MM.1S (cell line): ENCODE measurements at regions not wholly inside any gene's neighbourhood (a gene's known extent, or its start where the extent isn't known, plus 50 kb on each side); places are given as distances from the start of the nearest gene placed in this dataset.

ENCODE experiments used
- DNase-seq: peaks from one replicate; pipeline ENCODE4 v3.0.0-alpha.2; 2015
- H2AFZ ChIP-seq: fragments of 300-600 bp; sonication (generic); 2 replicates; pipeline ENCODE4 v1.6.0; 2016; ENCODE audit warnings: antibody characterized with exemption, low read length
- H3F3A ChIP-seq: fragments of 300-600 bp; sonication (generic); 2 replicates; pipeline ENCODE4 v1.6.1; 2016; ENCODE audit warnings: mild to moderate bottlenecking, antibody characterized with exemption, low read length, moderate library complexity, mixed read lengths; ENCODE audit not compliant: insufficient read depth
- H3K27ac ChIP-seq: fragments of 300-600 bp; sonication (generic); 2 replicates; pipeline ENCODE4 v1.5.1; 2016; ENCODE audit warnings: mild to moderate bottlenecking, low read length
- H3K27me3 ChIP-seq: fragments of 300-600 bp; sonication (generic); replicated peaks from 2 replicates; pipeline ENCODE4 v1.6.0; 2016; ENCODE audit warnings: low read length; ENCODE audit not compliant: insufficient read depth
- H3K36me3 ChIP-seq: fragments of 300-600 bp; sonication (generic); replicated peaks from 2 replicates; pipeline ENCODE4 v1.6.1; 2016; ENCODE audit warnings: mild to moderate bottlenecking, low read length, mixed read lengths; ENCODE audit not compliant: insufficient read depth
- H3K4me1 ChIP-seq: fragments of 300-600 bp; sonication (generic); 2 replicates; pipeline ENCODE4 v1.6.1; 2016; ENCODE audit warnings: low read length, mixed read lengths
- H3K4me2 ChIP-seq: fragments of 300-600 bp; sonication (generic); 2 replicates; pipeline ENCODE4 v1.6.0; 2016; ENCODE audit warnings: low read depth, low read length
- H3K4me3 ChIP-seq: fragments of 300-600 bp; sonication (generic); 2 replicates; pipeline ENCODE4 v1.5.1; 2016; ENCODE audit warnings: low read length, mixed read lengths
- H3K79me2 ChIP-seq: fragments of 300-600 bp; sonication (generic); 2 replicates; pipeline ENCODE4 v1.6.1; 2016; ENCODE audit warnings: mixed run types, low read length, mixed read lengths
- H3K9ac ChIP-seq: fragments of 300-600 bp; sonication (generic); 2 replicates; pipeline ENCODE4 v1.6.1; 2016; ENCODE audit warnings: low read length, mixed read lengths
- H3K9me2 ChIP-seq: fragments of 300-600 bp; sonication (generic); replicated peaks from 2 replicates; pipeline ENCODE4 v1.6.1; 2016; ENCODE audit warnings: mild to moderate bottlenecking, low read length, mixed read lengths; ENCODE audit not compliant: insufficient read depth
- H3K9me3 ChIP-seq: fragments of 300-600 bp; sonication (generic); replicated peaks from 2 replicates; pipeline ENCODE4 v1.6.1; 2016; ENCODE audit warnings: mild to moderate bottlenecking, low read length, mixed read lengths; ENCODE audit not compliant: insufficient read depth
- H4K20me1 ChIP-seq: fragments of 300-600 bp; sonication (generic); 2 replicates; pipeline ENCODE4 v1.6.1; 2016; ENCODE audit warnings: mild to moderate bottlenecking, low read length, moderate library complexity, mixed read lengths; ENCODE audit not compliant: insufficient read depth
- CTCF ChIP-seq: fragments of 300-600 bp; sonication (generic); IDR thresholded peaks from 2 replicates; pipeline ENCODE4 v1.5.1; 2016; ENCODE audit warnings: antibody characterized with exemption, low read length, mixed read lengths
- EZH2 ChIP-seq: fragments of 300-600 bp; sonication (generic); optimal IDR thresholded peaks from 2 replicates; pipeline ENCODE3; 2017; ENCODE audit warnings: low read depth, mild to moderate bottlenecking, antibody characterized with exemption, low read length, mixed read lengths
- EZH2phosphoT487 ChIP-seq: fragments of 300-600 bp; sonication (generic); IDR thresholded peaks from 2 replicates; pipeline ENCODE4 v1.6.1; 2018; ENCODE audit warnings: antibody characterized with exemption, low read length

- H3K9me2 ChIP-seq = no peaks in the 10 kb centered on the region
- no peaks in the 10 kb centered on the region for H3K9me3 ChIP-seq
- TF ChIP-seq EZH2 (no peak), EZH2phosphoT487 (no peak), CTCF (no peak)
These were observed 210.7 kb upstream of the CDH10 start for GRCh38 chr5:24855485-24855884.

DNA sequence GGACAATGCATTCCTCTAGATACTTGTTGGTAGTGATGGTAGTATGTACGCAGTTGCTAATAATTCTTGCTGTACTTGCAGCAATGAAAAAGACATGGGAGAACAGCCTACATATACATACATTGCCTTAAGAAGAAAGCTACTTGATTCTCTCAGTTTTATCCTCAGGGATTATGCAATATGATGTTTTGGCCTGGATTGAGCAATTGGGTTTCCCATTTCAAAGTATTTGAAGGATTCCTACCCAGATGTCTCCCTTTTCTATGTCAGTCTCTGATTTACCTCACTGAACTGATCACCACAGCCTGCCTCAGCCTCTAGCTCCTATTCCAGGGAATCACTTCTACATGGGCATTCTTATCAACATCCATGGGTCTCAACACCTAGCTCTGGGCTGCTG is 210.1 kb upstream of the CDH10 start:
- no peaks in the 10 kb centered on the region for H3K4me1 ChIP-seq
- H3F3A ChIP-seq = no peaks in the 10 kb centered on the region
- H3K4me3 ChIP-seq = no peak overlapping the region
- H3K36me3 ChIP-seq = no peaks in the 10 kb centered on the region
- no peak overlapping the region for H2AFZ ChIP-seq
- H3K4me2 ChIP-seq = no peak overlapping the region
- TF ChIP-seq EZH2phosphoT487 (no peak), EZH2 (no peak), CTCF (no peak)
- no peaks in the 10 kb centered on the region for H3K79me2 ChIP-seq
- H4K20me1 ChIP-seq = no peaks in the 10 kb centered on the region
- no peaks in the 10 kb centered on the region for H3K9me3 ChIP-seq
- H3K27me3 ChIP-seq = no peaks in the 10 kb centered on the region
- no peak for DNase-seq
- no peak overlapping the region for H3K27ac ChIP-seq
- no peak overlapping the region for H3K9ac ChIP-seq
- H3K9me2 ChIP-seq = no peaks in the 10 kb centered on the region

More at GRCh38 chr5:24855485-24855884, 210.7 kb upstream of the CDH10 start:
- no peak overlapping the region for H3K9ac ChIP-seq
- no peak overlapping the region for H3K4me2 ChIP-seq
- no peaks in the 10 kb centered on the region for H3K79me2 ChIP-seq
- no peak overlapping the region for H3K27ac ChIP-seq
- no peak for DNase-seq
- H3K4me3 ChIP-seq = no peak overlapping the region
- no peaks in the 10 kb centered on the region for H3K4me1 ChIP-seq
- H3K36me3 ChIP-seq = no peaks in the 10 kb centered on the region
- H2AFZ ChIP-seq = no peak overlapping the region
- H3K27me3 ChIP-seq = no peaks in the 10 kb centered on the region
- H4K20me1 ChIP-seq = no peaks in the 10 kb centered on the region
- H3F3A ChIP-seq = no peaks in the 10 kb centered on the region

DNA sequence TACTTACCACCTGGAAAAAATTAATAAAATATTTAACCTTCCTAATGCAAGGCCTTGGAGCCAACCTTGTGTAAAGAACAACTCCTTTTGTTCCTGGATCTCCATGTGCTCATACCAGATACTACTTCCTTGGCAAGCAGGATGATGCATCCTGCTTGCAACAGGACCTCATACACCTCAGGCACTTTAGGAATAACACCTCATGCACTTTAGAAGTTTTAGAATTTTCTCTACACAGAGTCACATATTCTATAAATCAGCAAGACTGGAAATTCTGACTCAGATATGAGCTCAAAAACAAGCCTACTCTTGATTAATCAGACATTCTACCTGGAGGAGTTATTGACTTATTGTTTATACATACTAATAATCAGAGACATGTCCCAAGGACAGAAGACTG is 209.6 kb upstream of the CDH10 start:
- Histone ChIP-seq H3K9ac (no peak overlapping the region), H3K27me3 (no peaks in the 10 kb centered on the region), H3K27ac (no peak overlapping the region), H3K4me1 (no peaks in the 10 kb centered on the region), H3K9me2 (no peaks in the 10 kb centered on the region), H4K20me1 (no peaks in the 10 kb centered on the region), H3K4me2 (no peak overlapping the region), H3K9me3 (no peaks in the 10 kb centered on the region), H3K4me3 (no peak overlapping the region), H3F3A (no peaks in the 10 kb centered on the region), H2AFZ (no peak overlapping the region), H3K36me3 (no peaks in the 10 kb centered on the region), H3K79me2 (no peaks in the 10 kb centered on the region)
- TF ChIP-seq EZH2phosphoT487 (no peak), EZH2 (no peak), CTCF (no peak)
- no peak for DNase-seq
